HepG2 (cell line): ENCODE measurements at regions not wholly inside any gene's neighbourhood (a gene's known extent, or its start where the extent isn't known, plus 50 kb on each side); places are given as distances from the start of the nearest gene placed in this dataset.

Source experiments
- AHDC1 ChIP-seq: sonication (generic); formaldehyde crosslinking; IDR thresholded peaks from 2 replicates; pipeline ENCODE4 v1.5.1; 2020; ENCODE audit warnings: mild to moderate bottlenecking, missing genetic modification reagents, borderline replicate concordance
- ARID5B ChIP-seq: IDR thresholded peaks from 2 replicates; pipeline ENCODE4 v1.4.0; 2020; ENCODE audit warnings: mild to moderate bottlenecking, missing genetic modification reagents
- HOXA5 ChIP-seq: sonication (generic); formaldehyde crosslinking; IDR thresholded peaks from 2 replicates; pipeline ENCODE4 v1.4.0; 2020; ENCODE audit warnings: missing genetic modification reagents
- ISX ChIP-seq: sonication (generic); formaldehyde crosslinking; conservative IDR thresholded peaks from 2 replicates; pipeline ENCODE4 v1.5.0; 2020; ENCODE audit warnings: missing genetic modification reagents
- NFYB ChIP-seq: sonication (generic); formaldehyde crosslinking; IDR thresholded peaks from 2 replicates; pipeline ENCODE4 v1.4.0; 2020; ENCODE audit warnings: missing genetic modification reagents
- PAWR ChIP-seq: sonication (generic); formaldehyde crosslinking; IDR thresholded peaks from 2 replicates; pipeline ENCODE4 v1.4.0; 2020; ENCODE audit warnings: missing genetic modification reagents, mild to moderate bottlenecking, borderline replicate concordance
- PLRG1 ChIP-seq: fragments of 450-650 bp; conservative IDR thresholded peaks from 2 replicates; pipeline ENCODE4 v1.6.1; 2016
- PRPF4 ChIP-seq: fragments of 200-400 bp; formaldehyde crosslinking; IDR thresholded peaks from 2 replicates; pipeline ENCODE4 v1.6.1; 2016; ENCODE audit warnings: low read length, low read depth; ENCODE audit not compliant: poor library complexity, severe bottlenecking
- SIN3B ChIP-seq: fragments of 150-350 bp; IDR thresholded peaks from 2 replicates; pipeline ENCODE4 v1.6.1; 2014; ENCODE audit warnings: low read length
- TAF1 ChIP-seq: sonication (generic); formaldehyde crosslinking; IDR thresholded peaks from 2 replicates; pipeline ENCODE4 v1.4.0; 2020; ENCODE audit warnings: missing genetic modification reagents
- ZNF225 ChIP-seq: sonication (generic); formaldehyde crosslinking; IDR thresholded peaks from 2 replicates; pipeline ENCODE4 v1.4.0; 2020; ENCODE audit warnings: mild to moderate bottlenecking, missing genetic modification reagents
- ZNF276 ChIP-seq: sonication (generic); formaldehyde crosslinking; IDR thresholded peaks from 2 replicates; pipeline ENCODE4 v1.4.0; 2020; ENCODE audit warnings: mild to moderate bottlenecking, low read depth, missing genetic modification reagents
- ZNF317 ChIP-seq: sonication (generic); formaldehyde crosslinking; IDR thresholded peaks from 2 replicates; pipeline ENCODE4 v1.5.0; 2020; ENCODE audit warnings: mild to moderate bottlenecking, missing genetic modification reagents
- ZNF44 ChIP-seq: sonication (generic); formaldehyde crosslinking; IDR thresholded peaks from 2 replicates; pipeline ENCODE4 v1.5.1; 2020; ENCODE audit warnings: mild to moderate bottlenecking, missing genetic modification reagents
- ZNF639 ChIP-seq: conservative IDR thresholded peaks from 2 replicates; pipeline ENCODE4 v1.6.1; 2018; ENCODE audit warnings: missing genetic modification reagents
- ZNF878 ChIP-seq: sonication (generic); formaldehyde crosslinking; IDR thresholded peaks from 2 replicates; pipeline ENCODE4 v1.8.1; 2023; ENCODE audit warnings: mild to moderate bottlenecking, missing genetic modification reagents, moderate library complexity

DNA sequence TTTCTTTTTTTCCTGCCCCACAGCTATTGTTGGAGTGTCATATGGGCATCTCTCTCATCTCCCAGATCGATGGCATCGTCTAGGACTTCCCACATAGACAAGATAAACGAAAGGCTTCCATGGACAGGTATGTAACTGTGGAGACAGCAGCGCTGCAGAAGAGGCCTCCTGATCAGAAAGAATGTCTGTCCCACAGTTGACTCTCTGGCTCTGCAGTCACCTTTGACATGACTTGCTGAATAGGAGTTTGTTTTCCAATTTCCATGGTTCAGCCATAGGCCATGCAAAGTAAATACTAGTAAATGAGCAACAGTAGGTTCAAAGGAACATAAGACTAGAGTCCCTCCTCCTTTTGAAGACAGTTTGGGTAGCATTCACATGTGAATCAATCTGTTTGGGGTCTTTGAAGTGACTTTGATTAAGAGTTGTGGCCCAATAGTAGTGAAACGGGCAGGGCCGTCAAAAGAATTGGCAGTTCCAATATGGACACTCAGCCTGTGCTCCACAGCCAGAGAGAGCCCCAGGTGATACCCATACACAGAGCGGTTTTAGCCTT lies 134.7 kb upstream of the IFNGR1 start (continued):
- TF ChIP-seq PRPF4 (no peak), ZNF225 (CRISPR knock-in tag) (no peak), ISX (CRISPR knock-in tag) (no peak), PLRG1 (no peak), AHDC1 (CRISPR knock-in tag) (peak; percentile 100), ZNF317 (peak; percentile 92), NFYB (CRISPR knock-in tag) (no peak; the same call in 1 of the 2 replicates), TAF1 (CRISPR knock-in tag) (peak; percentile 43; the same call in 1 of the 2 replicates), HOXA5 (CRISPR knock-in tag) (no peak), ZNF639 (peak; percentile 56; the same call in 1 of the 2 replicates), ZNF44 (no peak), ZNF878 (CRISPR knock-in tag) (peak; percentile 99), ARID5B (CRISPR knock-in tag) (peak; percentile 100), SIN3B (peak; percentile 61; the same call in 1 of the 2 replicates), ZNF276 (CRISPR knock-in tag) (peak; percentile 82; the same call in 1 of the 2 replicates), PAWR (CRISPR knock-in tag) (no peak)
